ENCODE measurements at regions not wholly inside any gene's neighbourhood (a gene's known extent, or its start where the extent isn't known, plus 50 kb on each side); places are given as distances from the start of the nearest gene placed in this dataset.

DNA sequence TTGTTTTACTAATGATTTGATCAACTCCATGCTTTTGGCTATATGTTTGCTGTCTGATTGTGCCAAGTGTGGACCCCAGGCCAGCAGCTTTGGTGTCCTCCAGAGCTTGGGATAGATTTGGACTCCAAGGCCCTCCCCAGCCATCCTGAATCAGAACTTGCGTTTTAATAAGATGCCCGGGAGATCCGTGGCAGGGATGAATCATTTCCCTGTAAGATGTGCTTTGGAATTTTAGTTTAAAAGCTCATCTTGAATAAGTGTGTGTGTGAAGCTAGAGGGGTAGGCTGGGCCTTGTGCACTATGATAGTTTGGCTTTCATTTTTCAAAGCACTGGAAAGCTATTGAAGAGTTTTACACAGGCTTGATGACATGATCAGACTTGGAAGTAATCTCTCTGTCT lies 66.2 kb upstream of the SDK1 start:
- no peak for DNase-seq (ENCODE audit: low read depth)

DNA sequence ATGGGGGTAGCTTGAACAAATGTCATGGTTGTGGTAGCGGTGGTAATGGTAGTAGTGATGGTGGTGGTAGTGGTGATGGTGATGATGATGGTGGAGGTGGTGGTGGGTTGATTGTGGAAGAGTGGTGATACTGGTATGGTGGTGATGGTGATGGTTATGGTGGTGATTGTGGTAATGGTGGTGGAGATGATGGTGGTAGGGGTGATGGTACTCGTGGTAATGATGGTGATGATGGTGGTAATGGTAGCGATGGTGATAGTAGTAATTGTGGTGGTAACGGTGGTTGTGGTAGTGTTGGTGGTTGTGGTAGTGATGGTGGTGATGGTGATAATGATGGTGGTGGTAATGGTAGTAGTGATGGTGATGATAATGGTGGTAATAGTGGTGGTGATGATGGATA lies 65.7 kb upstream of the SDK1 start:
- DNase-seq (ENCODE audit: low read depth): no peak

DNA sequence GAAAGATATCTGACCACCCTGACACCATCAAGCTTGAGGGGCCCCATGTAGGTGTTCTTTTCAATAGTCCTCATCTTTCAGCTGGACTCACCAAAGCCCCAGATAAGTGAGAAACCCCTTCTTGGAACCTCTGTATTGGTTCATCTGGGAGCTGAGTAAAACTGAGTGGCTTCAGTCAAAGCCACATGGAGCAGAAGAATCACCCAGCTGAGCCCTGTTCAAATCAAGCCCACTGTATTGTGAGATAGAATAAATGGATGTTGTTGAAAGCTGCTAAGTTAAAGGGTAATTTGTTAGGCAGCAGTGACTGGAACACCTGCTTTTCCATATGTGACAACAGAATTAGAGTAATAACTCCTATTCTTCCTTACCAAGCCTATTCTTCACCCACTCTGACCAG lies 64.8 kb upstream of the SDK1 start:
- no peak for DNase-seq (ENCODE audit: low read depth)

DNA sequence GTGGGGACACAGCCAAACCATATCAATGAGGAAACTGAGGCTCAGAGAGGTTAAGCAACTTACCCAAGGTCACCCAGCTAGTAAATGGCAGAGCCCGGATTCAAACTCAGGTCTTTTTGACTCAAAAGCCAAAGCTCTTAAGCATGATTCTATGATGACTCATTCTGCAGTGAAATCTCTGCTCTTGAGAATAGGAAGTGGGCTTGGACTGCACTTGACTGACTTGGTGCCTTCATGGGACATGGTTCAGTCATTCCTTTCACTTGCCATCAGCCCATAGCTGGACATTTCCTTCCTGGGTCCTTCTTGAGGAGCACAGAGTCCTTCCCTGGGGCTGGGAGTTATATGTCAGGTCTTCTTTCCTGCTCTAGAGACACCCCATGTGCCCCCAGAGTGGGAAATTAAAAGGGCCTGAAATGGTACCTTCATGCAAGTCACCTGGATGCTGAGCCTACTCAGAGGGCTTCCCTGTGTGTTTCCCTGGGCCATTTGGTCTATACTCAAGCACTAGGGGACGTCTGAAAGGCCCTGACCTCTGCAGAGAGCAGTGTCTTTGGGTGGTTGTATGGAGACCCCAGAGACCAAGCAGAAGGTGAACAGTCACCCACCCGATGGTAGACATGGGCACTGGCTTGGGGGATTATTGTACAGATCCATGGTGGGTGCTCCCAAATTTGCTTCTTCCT lies 62.4 kb upstream of the SDK1 start:
- DNase-seq (ENCODE audit: low read depth): no peak

DNA sequence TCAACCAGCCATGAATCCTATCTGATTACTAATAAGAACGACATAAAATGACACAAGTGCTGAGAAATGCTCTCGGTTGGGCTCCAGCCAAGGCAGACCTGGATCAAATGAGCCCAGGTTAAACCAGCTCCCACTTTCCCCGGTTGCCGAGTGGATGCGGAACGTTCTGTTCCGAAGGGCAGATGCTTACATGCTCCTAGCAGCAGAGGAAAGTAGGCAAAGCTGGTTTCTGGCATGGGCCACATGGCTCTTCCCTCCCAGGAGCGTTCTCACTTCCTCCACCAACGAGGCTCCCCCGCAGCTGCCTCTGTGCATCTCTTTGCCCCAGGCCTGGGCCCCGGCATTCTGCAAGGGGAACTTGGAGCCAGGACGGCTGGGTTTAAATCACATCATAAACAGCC lies 61.8 kb upstream of the SDK1 start:
- no peak for DNase-seq (ENCODE audit: low read depth)

DNA sequence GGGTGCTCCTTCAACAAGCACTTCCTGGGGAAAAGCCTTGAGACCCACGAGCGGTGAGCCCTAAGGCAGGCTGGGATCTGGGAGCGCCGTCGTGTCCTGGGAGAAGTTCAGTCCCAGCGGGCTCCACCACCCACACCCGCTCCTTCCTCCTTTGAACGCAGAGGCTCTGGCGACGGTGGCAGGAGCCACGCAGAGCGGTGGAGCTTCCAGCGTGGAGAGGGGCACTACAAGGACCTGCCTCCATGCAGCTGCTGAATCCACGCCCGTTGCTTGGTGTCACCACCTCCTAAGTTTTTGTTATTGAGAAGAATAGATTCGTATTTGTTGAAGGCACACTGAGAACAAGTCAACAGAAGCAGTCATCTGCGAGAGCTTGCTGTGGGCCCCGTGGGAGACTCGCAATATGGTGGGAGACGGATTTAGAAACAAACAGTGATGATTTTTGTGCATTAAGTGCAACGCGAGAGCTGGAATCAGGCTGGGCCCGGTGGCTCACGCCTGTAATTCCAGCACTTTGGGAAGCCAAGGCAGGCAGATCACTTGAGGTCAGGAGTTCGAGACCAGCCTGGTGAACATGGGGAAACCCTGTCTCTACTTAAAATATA lies 60.1 kb upstream of the SDK1 start:
- no peak for DNase-seq (ENCODE audit: low read depth)

DNA sequence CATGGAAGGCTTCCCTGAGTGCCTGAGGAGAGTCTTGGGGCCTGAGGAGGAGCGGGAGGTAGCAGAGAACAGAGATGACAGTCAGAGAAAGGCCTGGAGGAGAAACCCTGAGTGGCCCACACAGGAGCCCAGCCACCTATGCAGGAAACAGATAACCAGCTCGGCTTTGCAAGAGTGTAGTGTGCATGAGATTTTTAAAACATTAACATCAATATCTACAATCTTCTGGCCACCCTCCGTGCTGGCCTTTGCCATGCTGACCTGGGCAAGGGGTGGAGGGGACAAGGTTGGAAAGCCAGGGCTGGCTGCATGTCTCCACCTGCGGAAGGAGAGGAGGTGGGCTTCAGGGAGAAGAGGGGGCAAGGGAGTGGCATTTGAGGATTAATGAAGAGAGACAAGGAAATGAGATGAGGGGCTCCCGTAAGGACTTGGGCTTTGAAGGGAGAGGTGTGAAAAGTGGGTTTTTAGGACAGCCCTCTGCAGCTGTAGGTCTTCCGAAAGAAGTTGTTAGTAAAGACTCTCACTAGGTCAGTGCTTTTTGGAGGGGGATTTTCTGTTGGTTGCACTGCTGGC lies 59.3 kb upstream of the SDK1 start:
- no peak for DNase-seq (ENCODE audit: low read depth)

DNA sequence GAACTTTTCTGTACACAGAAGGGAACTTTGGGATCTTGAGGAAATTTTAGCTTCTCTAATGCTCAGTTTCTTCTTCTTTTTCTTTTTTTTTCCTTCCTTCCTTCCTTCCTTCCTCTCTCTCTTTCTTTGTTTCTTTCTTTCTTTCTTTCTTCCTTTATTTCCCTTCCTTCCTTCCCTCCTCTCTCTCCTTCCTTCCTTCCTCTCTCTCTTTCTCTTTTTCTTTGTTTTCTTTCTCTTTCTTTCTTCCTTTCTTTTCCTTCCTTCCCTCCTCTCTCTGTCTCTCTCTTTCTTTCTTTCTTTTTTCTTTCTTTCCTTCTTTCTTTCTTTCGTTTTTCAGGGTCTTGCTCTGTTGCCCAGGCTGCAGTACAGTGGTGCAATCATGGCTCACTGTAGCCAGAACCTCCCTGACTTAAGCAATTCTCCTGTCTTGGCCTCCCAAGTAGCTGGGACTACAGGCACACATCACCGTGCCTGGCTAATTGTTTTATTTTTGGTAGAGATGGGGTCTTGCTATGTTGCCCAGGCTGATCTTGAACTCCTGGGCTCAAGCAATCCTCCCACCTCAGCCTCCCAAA lies 58.6 kb upstream of the SDK1 start:
- DNase-seq (ENCODE audit: low read depth): no peak

DNA sequence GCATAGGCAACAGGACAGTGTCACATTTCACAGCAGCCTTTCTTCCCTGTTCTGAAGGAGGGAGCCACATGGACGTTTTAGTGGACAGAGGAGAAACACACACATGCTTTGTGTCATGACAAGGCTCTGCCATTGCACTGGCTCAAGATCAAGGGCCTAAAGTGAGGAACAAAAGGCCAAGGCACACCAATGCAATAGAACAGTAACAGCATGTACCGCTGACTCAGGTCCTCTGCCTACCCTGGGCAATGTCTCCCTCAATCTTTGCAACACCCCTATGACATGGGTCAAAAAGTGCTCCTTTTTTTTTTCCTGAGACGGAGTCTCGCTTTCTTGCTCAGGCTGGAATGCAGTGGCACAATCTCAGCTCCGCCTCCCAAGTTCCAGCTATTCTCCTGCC lies 57.8 kb upstream of the SDK1 start:
- no peak for DNase-seq (ENCODE audit: low read depth)

DNA sequence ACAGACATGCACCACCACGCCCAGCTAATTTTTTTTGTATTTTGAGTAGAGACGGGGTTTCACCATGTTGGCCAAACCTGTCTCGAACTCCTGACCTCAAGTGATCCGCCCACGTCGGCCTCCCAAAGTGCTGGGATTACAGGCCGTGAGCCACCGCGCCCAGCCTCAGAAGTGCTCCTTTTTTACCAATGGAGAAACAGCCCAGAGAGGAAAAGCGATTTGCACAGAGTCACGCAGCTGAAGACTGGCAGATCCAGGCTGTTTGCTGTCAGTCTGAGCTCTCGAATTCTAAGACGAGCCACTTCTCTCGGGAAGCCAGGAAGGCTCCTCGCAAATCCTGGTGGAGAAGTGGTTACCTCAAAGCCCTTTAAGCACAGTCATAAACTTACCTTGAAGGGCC lies 57.4 kb upstream of the SDK1 start:
- no peak for DNase-seq (ENCODE audit: low read depth)

DNA sequence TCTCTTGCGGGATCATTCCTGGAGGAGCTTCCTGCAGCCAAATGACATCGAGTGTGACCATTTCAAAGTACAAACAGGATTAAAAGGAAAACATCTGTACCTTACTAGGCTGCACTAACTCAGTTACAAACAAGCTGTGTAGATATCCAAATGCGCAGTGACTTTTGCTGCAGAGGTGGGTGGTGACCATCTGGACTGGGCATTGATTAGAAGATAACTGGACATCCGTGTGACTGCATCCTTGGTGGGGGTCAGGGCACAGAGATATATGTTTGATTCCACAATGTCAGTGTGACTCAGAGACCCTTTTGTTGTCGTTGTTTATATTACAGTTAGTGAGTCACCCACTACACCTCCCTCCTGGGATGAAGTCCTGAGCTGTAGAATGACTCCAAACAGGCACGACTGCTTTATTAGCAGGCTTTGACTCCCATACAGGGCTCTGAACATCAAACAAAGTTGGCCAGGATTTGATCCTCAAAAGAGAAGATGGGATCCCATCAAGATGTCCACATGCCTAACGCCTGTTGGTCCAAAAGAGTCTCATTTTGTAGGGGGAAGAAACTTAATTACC lies 56.7 kb upstream of the SDK1 start:
- no peak for DNase-seq (ENCODE audit: low read depth)

DNA sequence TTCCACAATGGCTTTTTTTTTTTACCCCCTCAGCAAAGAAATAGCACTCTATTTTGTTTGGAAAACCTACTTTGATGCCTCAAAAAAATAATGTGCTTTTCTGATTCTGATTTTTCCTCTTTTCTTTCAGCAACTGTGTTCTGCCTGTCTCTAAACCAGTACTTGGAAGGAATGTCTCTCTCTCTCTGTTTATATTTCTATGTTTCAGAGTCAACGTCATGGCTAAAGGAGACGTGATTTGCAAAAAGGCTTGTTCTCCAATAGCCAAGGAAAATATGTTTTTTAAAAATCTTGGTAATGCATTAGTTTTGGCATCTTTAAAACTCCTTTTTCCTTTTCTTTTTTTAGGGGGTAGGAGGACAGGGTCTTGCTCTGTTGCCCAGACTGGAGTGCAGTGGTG lies 56.0 kb upstream of the SDK1 start:
- DNase-seq (ENCODE audit: low read depth): no peak

DNA sequence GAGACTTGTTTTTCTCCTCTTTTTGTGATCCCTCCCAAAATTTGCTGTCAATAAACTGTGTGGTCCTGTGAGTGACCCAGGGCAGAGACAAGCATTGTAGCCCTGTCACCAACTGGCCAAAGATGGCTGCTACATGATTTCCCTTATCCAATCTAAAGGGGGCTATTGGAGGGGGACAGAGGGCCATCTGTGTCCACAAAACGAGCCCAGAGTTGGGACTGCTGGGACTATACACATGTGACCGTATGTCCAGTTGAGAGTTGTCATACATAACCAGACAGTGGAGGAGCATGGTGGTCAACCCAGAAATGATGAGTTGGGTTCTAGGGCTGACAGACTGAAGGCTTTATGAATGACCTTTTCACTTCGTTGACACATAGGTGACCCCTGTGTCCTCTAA lies 55.3 kb upstream of the SDK1 start:
- no peak for DNase-seq (ENCODE audit: low read depth)

DNA sequence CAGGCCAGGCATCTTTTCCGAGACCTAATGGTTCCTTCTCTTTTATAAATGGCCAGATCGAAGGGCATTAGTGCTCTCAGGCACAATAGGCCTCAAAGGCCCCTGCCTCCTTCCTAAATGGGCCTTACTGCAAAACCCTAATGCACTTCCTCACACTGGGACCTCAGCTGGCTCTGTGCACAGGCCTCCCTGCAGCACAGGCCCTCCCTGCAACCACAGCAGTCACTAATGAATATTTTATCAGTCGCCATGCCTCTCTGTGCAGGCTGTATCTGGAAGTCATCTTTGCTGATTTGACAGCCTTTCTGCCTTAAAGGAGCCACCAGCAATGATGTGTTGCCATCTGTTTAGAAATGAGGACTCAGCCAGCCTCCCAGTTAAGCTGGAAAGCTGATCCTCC lies 54.9 kb upstream of the SDK1 start:
- DNase-seq (ENCODE audit: low read depth): no peak

DNA sequence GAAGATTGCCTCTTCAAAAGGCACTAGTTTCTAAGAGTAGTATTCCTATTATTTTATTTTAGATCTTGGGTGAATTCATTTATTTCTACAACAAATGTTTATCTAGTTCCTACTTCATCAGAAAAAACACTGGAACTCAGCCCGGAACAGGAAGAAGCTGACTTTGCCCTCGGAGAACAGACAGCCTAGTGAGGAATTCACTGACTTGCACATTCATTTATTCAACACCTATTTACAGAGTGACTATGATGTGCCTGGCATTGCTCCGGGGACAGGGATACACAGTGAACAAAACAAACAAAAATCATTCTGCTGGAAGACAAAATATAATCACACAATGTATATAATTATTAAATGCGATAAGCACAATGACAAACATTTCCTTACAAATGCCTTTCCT lies 54.4 kb upstream of the SDK1 start:
- DNase-seq (ENCODE audit: low read depth): no peak

DNA sequence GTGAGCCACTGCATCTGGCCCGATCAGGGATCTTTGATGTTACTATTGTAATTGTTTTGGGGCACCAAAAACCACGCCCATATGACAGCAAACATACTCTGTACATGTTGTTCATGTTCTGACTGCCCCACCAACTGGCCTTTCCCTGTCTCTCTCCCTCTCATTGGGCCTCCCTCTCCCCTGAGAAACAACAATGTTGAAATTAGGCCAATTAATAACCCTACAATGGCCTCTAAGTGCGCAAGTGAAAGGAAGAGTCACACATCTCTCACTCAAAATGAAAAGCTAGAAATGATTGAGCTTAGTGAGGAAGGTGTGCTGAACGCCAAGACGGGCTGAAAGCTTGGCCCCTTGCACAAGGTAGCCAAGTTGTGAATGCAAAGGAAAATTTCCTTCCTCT lies 50.3 kb upstream of the SDK1 start:
- DNase-seq (ENCODE audit: low read depth): no peak

Data from activated T-helper 9 cell treated with anti-CD3 and anti-CD28 coated beads, Interleukin-2, amount 50 U/mL, for 16 hours (primary cell).